HL-60 (cell line): ENCODE measurements at regions not wholly inside any gene's neighbourhood (a gene's known extent, or its start where the extent isn't known, plus 50 kb on each side); places are given as distances from the start of the nearest gene placed in this dataset.

Source experiments
- DNase-seq, 2 experiments: peaks; one replicate each; pipeline ENCODE4 v3.0.0-alpha.2; 2010 to 2020; ENCODE audit warnings: low read depth in 1 of 2, low spot score in 1 of 2
- H3K27ac ChIP-seq: fragments of 250-450 bp; sonication (Bioruptor Pico); replicated peaks from 2 replicates; pipeline ENCODE4 v1.5.1; 2020; ENCODE audit warnings: mild to moderate bottlenecking, moderate library complexity
- H3K27me3 ChIP-seq: fragments of 250-450 bp; sonication (Bioruptor Pico); 2 replicates; pipeline ENCODE4 v1.5.1; 2021; ENCODE audit warnings: mild to moderate bottlenecking, moderate library complexity; ENCODE audit not compliant: insufficient read depth, poor library complexity, severe bottlenecking
- H3K4me3 ChIP-seq: replicated peaks from 2 replicates; pipeline ENCODE4 v1.5.1; 2011; ENCODE audit warnings: mild to moderate bottlenecking, control low read depth, low read length; ENCODE audit not compliant: insufficient read depth
- GABPA ChIP-seq: IDR thresholded peaks from 2 replicates; pipeline ENCODE4 v1.6.1; 2012; ENCODE audit warnings: low read depth
- POLR2AphosphoS5 ChIP-seq: IDR thresholded peaks from 2 replicates; pipeline ENCODE4 v1.6.1; 2012; ENCODE audit warnings: low read depth
- SPI1 ChIP-seq: IDR thresholded peaks from 2 replicates; pipeline ENCODE4 v1.6.1; 2012; ENCODE audit warnings: low read depth, mild to moderate bottlenecking, borderline replicate concordance
- TF ChIP-seq, protein P1 (sequence below): IDR thresholded peaks from one replicate; pipeline ENCODE4 v1.5.1; 2011; ENCODE audit warnings: low read length, control low read depth, inconsistent platforms; ENCODE audit not compliant: insufficient read depth
- TF ChIP-seq, protein P2 (sequence below): IDR thresholded peaks from 2 replicates; pipeline ENCODE4 v1.6.1; 2012; ENCODE audit warnings: low read depth; ENCODE audit not compliant: insufficient replicate concordance

DNA sequence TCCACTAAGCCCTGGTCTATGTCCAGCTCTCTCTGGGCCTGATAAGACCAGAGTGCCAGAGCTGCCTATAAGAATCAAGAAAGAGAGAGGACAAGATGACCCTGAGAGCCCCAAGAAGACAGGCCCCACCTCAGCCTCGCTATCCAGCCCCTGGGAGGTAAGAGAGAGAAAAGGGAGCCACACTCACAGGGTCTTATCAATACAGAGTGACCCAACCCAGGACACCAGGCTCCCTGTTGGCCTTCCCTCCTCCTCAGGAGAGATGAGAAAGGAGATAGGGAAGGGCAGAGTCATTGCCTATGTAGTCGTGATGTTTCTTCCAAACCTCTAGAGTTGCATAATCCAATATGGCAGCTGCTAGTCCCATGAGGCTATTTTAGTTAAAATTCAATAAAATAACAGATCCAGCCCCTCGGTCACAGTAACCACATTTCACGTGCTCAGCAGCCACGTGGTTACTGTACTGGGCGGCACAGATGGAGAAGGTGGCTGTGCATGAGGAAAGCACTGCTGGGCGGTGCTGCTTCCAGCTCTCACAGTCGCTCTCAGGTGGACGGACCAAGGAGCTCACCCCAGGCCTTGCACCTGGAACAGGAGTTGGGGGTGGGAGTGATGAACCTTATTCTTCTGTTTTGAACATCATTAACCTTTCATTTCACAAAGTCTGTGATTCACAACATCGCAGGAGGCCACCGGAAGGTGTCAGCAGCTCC, 525.8 kb downstream of the SHQ1 start:
- Histone ChIP-seq H3K27ac (no peak overlapping the region), H3K4me3 (no peak overlapping the region), H3K27me3 (no peaks in the 10 kb centered on the region)
- DNase-seq: no peak
- TF ChIP-seq, protein P1, sequence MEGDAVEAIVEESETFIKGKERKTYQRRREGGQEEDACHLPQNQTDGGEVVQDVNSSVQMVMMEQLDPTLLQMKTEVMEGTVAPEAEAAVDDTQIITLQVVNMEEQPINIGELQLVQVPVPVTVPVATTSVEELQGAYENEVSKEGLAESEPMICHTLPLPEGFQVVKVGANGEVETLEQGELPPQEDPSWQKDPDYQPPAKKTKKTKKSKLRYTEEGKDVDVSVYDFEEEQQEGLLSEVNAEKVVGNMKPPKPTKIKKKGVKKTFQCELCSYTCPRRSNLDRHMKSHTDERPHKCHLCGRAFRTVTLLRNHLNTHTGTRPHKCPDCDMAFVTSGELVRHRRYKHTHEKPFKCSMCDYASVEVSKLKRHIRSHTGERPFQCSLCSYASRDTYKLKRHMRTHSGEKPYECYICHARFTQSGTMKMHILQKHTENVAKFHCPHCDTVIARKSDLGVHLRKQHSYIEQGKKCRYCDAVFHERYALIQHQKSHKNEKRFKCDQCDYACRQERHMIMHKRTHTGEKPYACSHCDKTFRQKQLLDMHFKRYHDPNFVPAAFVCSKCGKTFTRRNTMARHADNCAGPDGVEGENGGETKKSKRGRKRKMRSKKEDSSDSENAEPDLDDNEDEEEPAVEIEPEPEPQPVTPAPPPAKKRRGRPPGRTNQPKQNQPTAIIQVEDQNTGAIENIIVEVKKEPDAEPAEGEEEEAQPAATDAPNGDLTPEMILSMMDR: no peak
- TF ChIP-seq POLR2AphosphoS5 (no peak), SPI1 (no peak), GABPA (no peak)
- TF ChIP-seq, protein P2, sequence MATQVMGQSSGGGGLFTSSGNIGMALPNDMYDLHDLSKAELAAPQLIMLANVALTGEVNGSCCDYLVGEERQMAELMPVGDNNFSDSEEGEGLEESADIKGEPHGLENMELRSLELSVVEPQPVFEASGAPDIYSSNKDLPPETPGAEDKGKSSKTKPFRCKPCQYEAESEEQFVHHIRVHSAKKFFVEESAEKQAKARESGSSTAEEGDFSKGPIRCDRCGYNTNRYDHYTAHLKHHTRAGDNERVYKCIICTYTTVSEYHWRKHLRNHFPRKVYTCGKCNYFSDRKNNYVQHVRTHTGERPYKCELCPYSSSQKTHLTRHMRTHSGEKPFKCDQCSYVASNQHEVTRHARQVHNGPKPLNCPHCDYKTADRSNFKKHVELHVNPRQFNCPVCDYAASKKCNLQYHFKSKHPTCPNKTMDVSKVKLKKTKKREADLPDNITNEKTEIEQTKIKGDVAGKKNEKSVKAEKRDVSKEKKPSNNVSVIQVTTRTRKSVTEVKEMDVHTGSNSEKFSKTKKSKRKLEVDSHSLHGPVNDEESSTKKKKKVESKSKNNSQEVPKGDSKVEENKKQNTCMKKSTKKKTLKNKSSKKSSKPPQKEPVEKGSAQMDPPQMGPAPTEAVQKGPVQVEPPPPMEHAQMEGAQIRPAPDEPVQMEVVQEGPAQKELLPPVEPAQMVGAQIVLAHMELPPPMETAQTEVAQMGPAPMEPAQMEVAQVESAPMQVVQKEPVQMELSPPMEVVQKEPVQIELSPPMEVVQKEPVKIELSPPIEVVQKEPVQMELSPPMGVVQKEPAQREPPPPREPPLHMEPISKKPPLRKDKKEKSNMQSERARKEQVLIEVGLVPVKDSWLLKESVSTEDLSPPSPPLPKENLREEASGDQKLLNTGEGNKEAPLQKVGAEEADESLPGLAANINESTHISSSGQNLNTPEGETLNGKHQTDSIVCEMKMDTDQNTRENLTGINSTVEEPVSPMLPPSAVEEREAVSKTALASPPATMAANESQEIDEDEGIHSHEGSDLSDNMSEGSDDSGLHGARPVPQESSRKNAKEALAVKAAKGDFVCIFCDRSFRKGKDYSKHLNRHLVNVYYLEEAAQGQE: no peak

DNA sequence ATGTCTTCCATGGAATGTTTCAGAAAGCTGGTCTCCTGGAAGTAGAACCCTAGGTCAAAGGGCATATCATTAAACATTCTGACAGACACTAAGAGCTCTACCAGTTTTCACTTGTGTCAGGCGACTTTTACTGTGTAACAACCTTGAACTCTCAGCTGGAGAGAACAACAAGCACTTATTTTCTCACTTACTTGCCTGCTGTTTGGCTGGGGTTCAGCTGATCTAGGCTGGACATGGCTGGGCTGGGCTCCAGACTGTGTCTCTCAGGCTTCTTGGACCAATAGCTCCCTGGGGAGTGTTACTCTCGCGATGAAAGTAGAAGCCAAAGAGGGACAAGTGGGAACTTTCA, 527.3 kb downstream of the SHQ1 start:
- TF ChIP-seq, protein P2: no peak
- TF ChIP-seq GABPA: no peak
- no peaks in the 10 kb centered on the region for H3K27me3 ChIP-seq
- DNase-seq: no peak
- no peak overlapping the region for H3K27ac ChIP-seq
- H3K4me3 ChIP-seq: no peak overlapping the region

DNA sequence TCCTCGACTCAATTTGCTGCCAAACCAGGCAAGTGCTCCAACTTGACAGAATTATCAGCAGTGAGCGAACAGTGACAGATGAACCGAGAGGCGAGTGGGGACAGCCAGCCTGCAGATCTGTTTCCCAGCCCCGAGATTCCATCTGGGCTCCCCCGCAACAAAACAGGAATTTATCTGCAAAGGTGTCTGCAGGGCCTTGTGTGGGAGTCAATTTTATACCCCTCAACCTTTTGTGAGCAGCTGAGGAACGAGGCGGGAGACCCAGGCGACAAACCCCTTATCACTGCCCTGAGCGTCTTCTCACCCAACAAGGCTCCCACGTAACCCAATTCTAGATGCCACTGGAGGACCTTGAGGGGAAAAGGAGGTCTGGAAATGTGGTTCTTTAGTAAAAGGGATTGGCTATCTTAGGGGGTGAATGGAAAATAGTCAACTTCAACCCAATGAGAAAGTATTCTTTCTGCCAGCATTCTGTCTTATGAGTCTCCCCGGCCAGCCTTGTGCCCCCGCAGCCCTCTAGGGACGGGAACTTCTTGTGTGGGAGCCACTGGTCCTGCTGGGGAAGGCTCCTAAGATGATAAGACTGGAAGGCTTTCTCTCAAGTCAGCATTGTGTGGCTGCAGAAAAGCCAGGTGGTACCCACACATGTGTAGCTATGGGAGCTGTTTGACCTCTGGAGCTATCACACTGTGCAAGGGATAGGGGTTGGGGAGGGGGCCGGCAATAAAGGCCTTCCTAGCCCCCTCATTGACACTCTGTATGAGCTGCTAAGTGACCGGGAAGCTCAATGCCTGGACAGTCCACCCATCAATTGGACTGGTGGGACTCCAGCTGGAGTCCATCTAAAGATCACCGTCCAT, 527.9 kb downstream of the SHQ1 start:
- no peaks in the 10 kb centered on the region for H3K27me3 ChIP-seq
- no peak for DNase-seq
- H3K4me3 ChIP-seq: no peak overlapping the region
- H3K27ac ChIP-seq: no peak overlapping the region
- TF ChIP-seq, protein P2: no peak
- TF ChIP-seq, protein P1: no peak
- no peak for TF ChIP-seq SPI1
- TF ChIP-seq GABPA: no peak
- TF ChIP-seq POLR2AphosphoS5: no peak
